GM13977 (cell line): ENCODE measurements at regions not wholly inside any gene's neighbourhood (a gene's known extent, or its start where the extent isn't known, plus 50 kb on each side); places are given as distances from the start of the nearest gene placed in this dataset.

Source experiments
- DNase-seq: peaks from one replicate; pipeline ENCODE4 v3.0.0; 2012; ENCODE audit warnings: low spot score
- CTCF ChIP-seq: IDR thresholded peaks from 2 replicates; pipeline ENCODE4 v1.5.1; 2012; ENCODE audit warnings: mild to moderate bottlenecking, control low read depth; ENCODE audit not compliant: insufficient read depth; ENCODE audit errors: extremely low read depth, missing control alignments
- in situ Hi-C: fragments of 300-500 bp; cut with MboI; formaldehyde crosslinking; loops from one replicate; pipeline ENCODE4 v1.12.0; 2022; ENCODE audit warnings: low sequenced_read_pairs, low pct_unique_long_range_greater_than_20kb, mixed read lengths, inconsistent platforms; ENCODE audit not compliant: unreplicated experiment

GRCh38 chr6:22236626-22237414 is 60.0 kb downstream of the PRL start:
- in situ Hi-C loops, result no loop called here
- no peak for TF ChIP-seq CTCF
- DNase-seq, result no peak
